Right atrium auricular region (tissue), 2 donors: ENCODE measurements at regions not wholly inside any gene's neighbourhood (a gene's known extent, or its start where the extent isn't known, plus 50 kb on each side); places are given as distances from the start of the nearest gene placed in this dataset.

Source experiments
- DNase-seq: peaks from one replicate; pipeline ENCODE4 v3.0.0-alpha.2; 2019; ENCODE audit warnings: low spot score
- H3K27ac ChIP-seq, 2 donors: fragments of 200-600 bp; sonication (generic); 1 replicate in 1 of 2; 2 replicates in 1 of 2; pipeline ENCODE4 v1.5.1; 2016 to 2019
- H3K27me3 ChIP-seq, 2 donors: fragments of 200-600 bp; sonication (generic); one replicate each; pipeline versions ENCODE4 v1.5.1 to v1.6.0; 2017 to 2019
- H3K36me3 ChIP-seq: fragments of 200-600 bp; sonication (generic); one replicate; pipeline ENCODE4 v1.5.1; 2016
- H3K4me1 ChIP-seq, 2 donors: fragments of 200-600 bp; sonication (generic); one replicate each; pipeline versions ENCODE4 v1.5.1 to v1.6.0; 2017 to 2019
- H3K4me3 ChIP-seq, 2 donors: fragments of 200-600 bp; sonication (generic); 1 replicate in 1 of 2; 2 replicates in 1 of 2; pipeline ENCODE4 v1.5.1; 2017 to 2019; ENCODE audit warnings: mild to moderate bottlenecking in 1 of 2, moderate library complexity in 1 of 2
- H3K9me3 ChIP-seq, 2 donors: fragments of 200-600 bp; sonication (generic); one replicate each; pipeline ENCODE4 v1.5.1; 2019
- TF ChIP-seq, protein P1 (sequence below), 2 donors: fragments of 200-600 bp; sonication (generic); IDR thresholded peaks; one replicate each; pipeline ENCODE4 v1.5.1; 2019; ENCODE audit warnings: antibody characterized with exemption in 2 of 2

DNA sequence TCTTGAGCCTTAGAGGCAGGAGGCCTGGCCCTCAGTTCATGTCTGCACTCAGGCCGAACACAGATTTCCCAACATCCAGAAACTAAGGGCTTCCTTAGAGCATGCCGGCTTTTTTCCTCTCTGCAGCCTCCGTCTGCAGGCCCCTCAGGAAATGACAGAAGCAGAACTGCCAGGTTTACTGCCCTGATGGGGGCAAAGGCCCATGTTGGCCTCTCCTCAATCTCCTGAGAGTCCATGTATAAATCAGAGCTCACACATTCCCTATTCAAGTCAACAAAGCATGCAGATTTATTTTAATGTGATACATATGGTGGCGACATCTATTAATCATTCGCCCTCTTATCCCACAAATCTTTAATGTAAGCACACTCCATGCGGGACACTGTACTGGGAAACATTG lies 475.6 kb upstream of the HS6ST1 start:
- Histone ChIP-seq H3K27me3 (no peaks in the 10 kb centered on the region), H3K27ac (no peak overlapping the region), H3K4me1 (peaks cover 0 to 17% of the 10 kb centered on the region in 2 donors), H3K36me3 (no peaks in the 10 kb centered on the region), H3K9me3 (no peaks in the 10 kb centered on the region), H3K4me3 (no peak overlapping the region)
- DNase-seq = peak; percentile 48
- TF ChIP-seq, protein P1, sequence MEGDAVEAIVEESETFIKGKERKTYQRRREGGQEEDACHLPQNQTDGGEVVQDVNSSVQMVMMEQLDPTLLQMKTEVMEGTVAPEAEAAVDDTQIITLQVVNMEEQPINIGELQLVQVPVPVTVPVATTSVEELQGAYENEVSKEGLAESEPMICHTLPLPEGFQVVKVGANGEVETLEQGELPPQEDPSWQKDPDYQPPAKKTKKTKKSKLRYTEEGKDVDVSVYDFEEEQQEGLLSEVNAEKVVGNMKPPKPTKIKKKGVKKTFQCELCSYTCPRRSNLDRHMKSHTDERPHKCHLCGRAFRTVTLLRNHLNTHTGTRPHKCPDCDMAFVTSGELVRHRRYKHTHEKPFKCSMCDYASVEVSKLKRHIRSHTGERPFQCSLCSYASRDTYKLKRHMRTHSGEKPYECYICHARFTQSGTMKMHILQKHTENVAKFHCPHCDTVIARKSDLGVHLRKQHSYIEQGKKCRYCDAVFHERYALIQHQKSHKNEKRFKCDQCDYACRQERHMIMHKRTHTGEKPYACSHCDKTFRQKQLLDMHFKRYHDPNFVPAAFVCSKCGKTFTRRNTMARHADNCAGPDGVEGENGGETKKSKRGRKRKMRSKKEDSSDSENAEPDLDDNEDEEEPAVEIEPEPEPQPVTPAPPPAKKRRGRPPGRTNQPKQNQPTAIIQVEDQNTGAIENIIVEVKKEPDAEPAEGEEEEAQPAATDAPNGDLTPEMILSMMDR (IDR thresholded peaks at IDR 0.05) = no peak

DNA sequence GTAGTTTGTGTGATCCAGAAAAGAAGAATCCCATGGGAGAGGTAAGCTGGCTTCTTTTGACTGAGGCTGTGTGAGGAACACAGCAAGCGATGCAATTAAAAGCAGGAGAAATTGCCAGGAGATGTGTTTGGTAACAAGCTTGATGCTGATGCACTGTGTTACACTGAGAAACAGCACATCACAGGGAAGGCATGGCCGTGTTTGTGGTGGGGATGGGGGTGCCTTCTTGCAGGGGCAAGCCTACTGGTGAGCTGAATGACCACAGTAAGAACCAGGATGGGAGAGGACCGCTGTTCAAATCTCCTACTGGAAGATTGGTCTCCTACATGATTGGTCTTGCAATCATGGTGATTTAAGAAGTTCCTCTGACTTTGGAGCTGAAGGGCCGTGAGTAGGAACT lies 477.7 kb upstream of the HS6ST1 start:
- H3K4me1 ChIP-seq = peaks cover 0 to 17% of the 10 kb centered on the region in 2 donors
- TF ChIP-seq, protein P1 (IDR thresholded peaks at IDR 0.05) = no peak
- no peaks in the 10 kb centered on the region for H3K36me3 ChIP-seq
- no peaks in the 10 kb centered on the region for H3K27me3 ChIP-seq
- DNase-seq = no peak
- no peak overlapping the region for H3K27ac ChIP-seq
- H3K4me3 ChIP-seq = no peak overlapping the region
- H3K9me3 ChIP-seq = no peaks in the 10 kb centered on the region

DNA sequence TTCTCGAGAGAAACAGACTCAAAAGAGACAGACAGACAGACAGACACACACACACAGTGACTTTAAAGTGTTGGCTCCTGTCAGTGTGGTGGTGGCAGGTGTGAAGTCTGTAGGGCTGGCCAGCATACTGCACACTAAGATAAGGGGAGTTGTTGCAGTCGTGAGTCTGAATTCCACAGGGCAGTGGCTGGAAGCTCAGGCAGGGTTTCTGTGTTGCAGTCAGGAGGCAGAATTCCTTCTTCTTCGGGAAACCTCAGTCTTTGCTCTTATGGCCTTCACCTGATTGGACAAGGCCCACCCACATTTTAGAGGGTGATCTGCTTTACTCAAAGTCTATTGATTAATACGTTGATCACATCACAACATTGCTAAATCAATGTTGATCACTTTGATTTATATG lies 478.4 kb upstream of the HS6ST1 start:
- DNase-seq = peak; percentile 40

DNA sequence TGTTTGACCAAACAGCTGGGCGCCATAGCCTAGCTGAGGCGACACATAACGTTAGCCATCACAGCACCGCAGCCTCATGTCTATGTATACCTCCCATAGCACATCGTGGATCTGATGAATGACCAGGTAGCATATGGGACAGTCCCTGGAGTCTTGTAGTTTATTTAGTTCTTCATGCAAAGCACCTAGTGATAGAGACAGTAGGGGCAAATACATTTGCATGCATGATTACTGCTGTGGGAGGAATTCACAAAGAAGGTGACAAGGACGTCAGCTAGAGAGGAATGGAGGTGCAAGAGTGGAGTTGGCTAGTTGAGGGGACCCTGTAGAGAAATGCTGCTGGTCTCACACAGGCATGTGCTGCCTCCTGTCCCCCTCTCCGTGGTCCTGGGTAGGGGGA lies 478.9 kb upstream of the HS6ST1 start:
- TF ChIP-seq, protein P1 (IDR thresholded peaks at IDR 0.05) = no peak
- no peak overlapping the region for H3K4me3 ChIP-seq
- no peak for DNase-seq

More for the DNA sequence above, 478.4 kb upstream of the HS6ST1 start:
- Histone ChIP-seq H3K27me3 (no peaks in the 10 kb centered on the region), H3K4me1 (peaks cover 0 to 17% of the 10 kb centered on the region in 2 donors), H3K36me3 (no peaks in the 10 kb centered on the region), H3K27ac (no peak overlapping the region), H3K4me3 (no peak overlapping the region), H3K9me3 (no peaks in the 10 kb centered on the region)
- TF ChIP-seq, protein P1 (IDR thresholded peaks at IDR 0.05) = no peak

DNA sequence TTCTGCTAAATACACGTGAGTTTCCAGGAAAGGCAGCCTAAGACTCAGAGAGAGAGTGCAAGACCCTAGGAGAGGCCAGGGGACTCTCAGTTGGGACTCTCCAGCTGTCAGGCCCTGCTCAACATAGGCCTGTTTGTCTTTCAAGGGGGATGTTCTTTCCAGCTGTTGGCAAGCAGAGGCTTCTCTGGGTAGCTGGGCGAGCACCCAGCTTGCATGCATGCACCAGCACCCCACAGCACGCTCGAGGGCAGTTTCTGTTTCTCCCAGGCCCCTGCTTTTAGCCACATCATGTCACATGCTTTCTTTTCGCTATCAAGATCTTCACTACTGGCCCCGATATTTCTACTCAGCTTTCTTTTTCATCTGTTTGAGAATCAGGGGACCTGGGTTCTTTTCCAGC lies 479.3 kb upstream of the HS6ST1 start:
- DNase-seq = no peak

More for the DNA sequence above, 478.9 kb upstream of the HS6ST1 start:
- H3K27me3 ChIP-seq = no peaks in the 10 kb centered on the region
- H3K27ac ChIP-seq = no peak overlapping the region
- no peaks in the 10 kb centered on the region for H3K36me3 ChIP-seq
- H3K9me3 ChIP-seq = no peaks in the 10 kb centered on the region
- peaks cover 0 to 17% of the 10 kb centered on the region in 2 donors for H3K4me1 ChIP-seq

More for the DNA sequence above, 479.3 kb upstream of the HS6ST1 start:
- Histone ChIP-seq H3K27ac (no peak overlapping the region), H3K9me3 (no peaks in the 10 kb centered on the region), H3K27me3 (no peaks in the 10 kb centered on the region), H3K4me3 (no peak overlapping the region), H3K36me3 (no peaks in the 10 kb centered on the region), H3K4me1 (peaks cover 0 to 17% of the 10 kb centered on the region in 2 donors)
- TF ChIP-seq, protein P1 (IDR thresholded peaks at IDR 0.05) = no peak
